ENCODE measurements at regions not wholly inside any gene's neighbourhood (a gene's known extent, or its start where the extent isn't known, plus 50 kb on each side); places are given as distances from the start of the nearest gene placed in this dataset.

- no peak for TF ChIP-seq CTCF (IDR thresholded peaks at IDR 0.05; ENCODE audit: poor library complexity, severe bottlenecking)
- TF ChIP-seq EZH2 (IDR thresholded peaks at IDR 0.05; ENCODE audit: borderline replicate concordance, insufficient read depth, low read length, poor library complexity, severe bottlenecking), result no peak
- TF ChIP-seq EP300 (conservative IDR thresholded peaks at IDR 0.05; ENCODE audit: poor library complexity, severe bottlenecking), result no peak
- TF ChIP-seq POLR2AphosphoS5 (IDR thresholded peaks at IDR 0.05), result no peak
These were observed 200.7 kb downstream of the FAXC start for GRCh38 chr6:99148761-99149160.
